HL-60 (cell line): ENCODE measurements at regions not wholly inside any gene's neighbourhood (a gene's known extent, or its start where the extent isn't known, plus 50 kb on each side); places are given as distances from the start of the nearest gene placed in this dataset.

Experiments used
- CTCF ChIP-seq: IDR thresholded peaks from one replicate; pipeline ENCODE4 v1.5.1; 2011; ENCODE audit warnings: low read length, control low read depth, inconsistent platforms; ENCODE audit not compliant: insufficient read depth
- GABPA ChIP-seq: IDR thresholded peaks from 2 replicates; pipeline ENCODE4 v1.6.1; 2012; ENCODE audit warnings: low read depth
- POLR2AphosphoS5 ChIP-seq: IDR thresholded peaks from 2 replicates; pipeline ENCODE4 v1.6.1; 2012; ENCODE audit warnings: low read depth

GRCh38 chr20:24275946-24276705 is 193.3 kb upstream of the SYNDIG1 start:
- no peak for TF ChIP-seq POLR2AphosphoS5
- no peak for TF ChIP-seq CTCF
- no peak for TF ChIP-seq GABPA
